GM19395 (cell line): ENCODE measurements at regions not wholly inside any gene's neighbourhood (a gene's known extent, or its start where the extent isn't known, plus 50 kb on each side); places are given as distances from the start of the nearest gene placed in this dataset.
A peak's percentile ranks its signal among the peaks of the same experiment; 100 is the strongest.
"Not testable (repeated sequence)": the region's sequence is repeated elsewhere in the genome, so short reads cannot be mapped to it uniquely, and the experiment has no call there.

ENCODE experiments used
- ATAC-seq: cut with Tn5 transposase; IDR thresholded peaks from one replicate; pipeline ENCODE4 v1.9.1; 2021; ENCODE audit warnings: mild to moderate bottlenecking, moderate library complexity; ENCODE audit not compliant: unreplicated experiment

GRCh38 chr4:177494791-177495190 is 52.6 kb upstream of the AGA start:
- ATAC-seq = no peak

DNA sequence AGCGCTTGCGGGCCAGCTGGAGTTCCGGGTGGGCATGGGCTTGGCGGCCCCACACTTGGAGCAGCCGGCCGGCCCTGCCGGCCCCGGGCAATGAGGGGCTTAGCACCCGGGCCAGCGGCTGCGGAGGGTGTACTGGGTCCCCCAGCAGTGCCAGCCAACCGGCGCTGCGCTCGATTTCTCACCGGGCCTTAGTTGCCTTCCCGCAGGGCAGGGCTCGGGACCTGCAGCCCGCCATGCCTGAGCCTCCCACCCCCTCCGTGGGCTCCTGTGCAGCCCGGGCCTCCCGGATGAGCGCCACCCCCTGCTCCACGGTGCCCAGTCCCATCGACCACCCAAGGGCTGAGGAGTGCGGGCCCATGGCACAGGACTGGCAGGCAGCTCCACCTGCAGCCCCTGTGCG is 53.4 kb upstream of the AGA start:
- not testable (repeated sequence) for ATAC-seq

DNA sequence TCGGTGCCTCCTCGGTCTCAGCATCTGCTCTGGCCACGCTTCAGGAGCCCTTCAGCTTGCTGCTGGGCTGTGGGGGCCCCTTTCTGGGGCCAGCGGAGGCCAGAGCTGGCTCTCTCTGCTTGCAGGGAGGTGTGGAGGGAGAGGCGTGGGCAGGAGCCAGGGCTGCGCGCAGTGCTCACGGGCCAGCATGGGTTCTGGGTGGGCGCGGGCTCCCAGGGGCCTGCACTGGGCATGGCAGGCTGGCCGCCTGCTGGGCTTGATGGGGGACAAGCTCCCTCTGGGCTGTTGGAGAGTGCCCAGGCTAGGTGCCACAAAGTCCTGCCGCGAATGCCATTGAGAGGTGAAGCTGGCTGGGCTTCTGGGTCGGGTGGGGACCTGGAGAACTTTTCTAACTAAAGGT is 57.3 kb upstream of the AGA start:
- no peak for ATAC-seq

DNA sequence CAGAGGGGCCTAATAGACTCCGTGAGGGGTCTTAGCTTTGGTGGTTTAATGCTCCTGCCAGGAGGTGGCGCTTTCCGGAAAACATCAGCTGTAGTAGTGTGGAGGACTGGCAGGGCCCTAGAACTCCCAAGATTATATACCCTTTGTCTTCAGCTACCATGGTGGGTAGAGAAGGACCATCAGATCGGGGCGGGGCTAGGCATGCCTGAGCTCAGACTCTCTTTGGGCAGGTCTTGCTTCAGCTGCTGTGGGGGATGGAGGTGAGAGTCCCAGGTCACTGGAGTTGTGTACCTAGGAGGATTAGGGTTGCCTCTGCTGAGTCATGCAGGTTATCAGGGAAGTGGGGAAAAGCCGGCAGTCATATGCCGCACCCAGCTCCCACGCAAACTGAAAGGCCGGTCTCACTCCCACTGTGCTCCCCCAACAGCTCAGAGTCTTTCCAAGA is 63.0 kb upstream of the AGA start:
- ATAC-seq = no peak

- no peak for ATAC-seq
Observed at GRCh38 chr4:177508662-177509061, 66.4 kb upstream of the AGA start.

DNA sequence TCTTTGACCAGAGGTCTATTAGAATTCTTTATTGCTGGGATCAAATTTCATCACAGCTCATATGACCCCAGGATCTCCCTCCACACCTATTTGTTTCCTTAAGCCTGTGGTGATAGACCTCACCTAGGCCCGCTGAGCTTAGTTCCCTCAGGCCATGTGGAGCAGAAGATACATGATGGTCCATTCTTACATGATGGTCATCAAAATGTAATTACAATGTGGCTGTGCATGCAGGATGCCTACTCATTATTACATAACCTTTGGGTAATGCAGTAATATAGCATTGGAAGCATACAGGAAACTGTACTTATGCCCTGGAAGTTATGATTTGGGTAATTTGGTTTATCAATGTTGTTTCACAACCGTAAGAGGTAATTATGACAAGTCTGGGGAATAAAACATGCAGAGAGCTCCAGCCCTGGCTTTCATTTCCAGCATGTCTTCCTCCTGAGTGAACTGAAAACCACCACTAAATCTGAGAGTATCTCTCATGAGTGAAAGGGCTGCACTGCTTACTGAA is 67.0 kb upstream of the AGA start:
- no peak for ATAC-seq

- no peak for ATAC-seq
Observed at GRCh38 chr4:177511611-177512010, 69.4 kb upstream of the AGA start.

GRCh38 chr4:177512646-177513045 is 70.4 kb upstream of the AGA start:
- ATAC-seq = no peak

GRCh38 chr4:177517862-177518261 is 75.6 kb upstream of the AGA start:
- no peak for ATAC-seq

GRCh38 chr4:177519481-177520260 is 77.4 kb upstream of the AGA start:
- no peak for ATAC-seq

DNA sequence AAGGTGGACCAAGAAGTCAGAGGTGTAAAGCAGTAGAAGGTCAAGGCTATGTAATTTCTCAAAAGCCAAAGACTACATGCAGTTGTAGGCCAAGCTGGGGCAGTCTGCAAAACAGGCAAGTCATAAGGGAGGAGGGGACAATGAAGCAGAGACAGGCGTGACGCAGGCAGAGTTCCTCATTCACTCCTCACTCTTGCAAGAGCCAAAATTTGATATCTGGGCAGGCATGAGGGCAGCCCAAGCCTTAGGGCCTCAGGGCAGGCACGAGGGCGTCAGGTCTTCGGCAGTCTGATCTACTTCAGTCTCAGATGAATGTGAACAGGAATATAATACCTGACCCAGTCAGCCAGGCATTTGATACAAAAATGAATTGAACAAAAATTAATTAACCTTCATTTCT is 86.4 kb upstream of the AGA start:
- ATAC-seq = no peak

GRCh38 chr4:177530561-177530960 is 88.3 kb upstream of the AGA start:
- no peak for ATAC-seq

DNA sequence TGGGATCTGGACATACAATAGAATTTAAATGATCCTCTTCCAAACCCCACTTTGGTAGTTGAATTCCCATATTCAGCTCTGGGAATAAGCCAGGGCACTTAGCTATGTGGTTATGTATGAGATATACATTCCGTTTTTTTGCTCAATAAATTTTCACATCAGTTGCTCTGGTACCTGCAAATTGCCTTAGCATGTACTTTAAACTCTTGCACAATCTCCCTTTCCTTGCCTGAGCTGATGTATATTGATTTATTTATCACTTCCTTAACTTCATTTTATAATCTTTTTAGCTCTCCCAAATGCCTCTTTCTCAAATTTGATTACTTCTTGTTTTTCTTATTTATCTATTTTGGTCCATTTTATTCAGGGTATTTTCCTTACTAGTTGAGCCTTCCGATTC is 90.1 kb upstream of the AGA start:
- ATAC-seq = no peak

DNA sequence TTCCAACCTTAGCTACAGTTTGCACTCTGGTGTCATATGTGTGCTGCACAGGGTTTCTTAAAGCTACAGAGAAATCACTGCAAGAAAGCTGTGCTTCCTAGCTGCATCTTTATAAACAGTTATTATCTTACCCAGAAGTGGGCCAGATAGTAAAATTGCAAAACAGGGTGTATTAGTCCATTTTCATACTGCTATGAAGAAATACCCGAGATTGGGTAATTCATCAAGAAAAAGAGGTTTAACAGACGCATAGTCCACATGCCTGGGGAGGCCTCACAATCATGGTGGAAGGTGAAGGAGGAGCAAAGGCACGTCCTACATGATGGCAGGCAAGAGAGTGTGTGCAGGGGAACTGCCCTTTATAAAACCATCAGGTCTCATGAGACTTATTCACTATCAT is 92.6 kb upstream of the AGA start:
- ATAC-seq = not testable (repeated sequence)

GRCh38 chr4:177546745-177547144 is 104.5 kb upstream of the AGA start:
- ATAC-seq = no peak

GRCh38 chr4:177547985-177548384 is 105.7 kb upstream of the AGA start:
- ATAC-seq = no peak

GRCh38 chr4:177555007-177555574 is 112.9 kb upstream of the AGA start:
- peak; percentile 56 for ATAC-seq

GRCh38 chr4:177557416-177557815 is 115.2 kb upstream of the AGA start:
- ATAC-seq = no peak

DNA sequence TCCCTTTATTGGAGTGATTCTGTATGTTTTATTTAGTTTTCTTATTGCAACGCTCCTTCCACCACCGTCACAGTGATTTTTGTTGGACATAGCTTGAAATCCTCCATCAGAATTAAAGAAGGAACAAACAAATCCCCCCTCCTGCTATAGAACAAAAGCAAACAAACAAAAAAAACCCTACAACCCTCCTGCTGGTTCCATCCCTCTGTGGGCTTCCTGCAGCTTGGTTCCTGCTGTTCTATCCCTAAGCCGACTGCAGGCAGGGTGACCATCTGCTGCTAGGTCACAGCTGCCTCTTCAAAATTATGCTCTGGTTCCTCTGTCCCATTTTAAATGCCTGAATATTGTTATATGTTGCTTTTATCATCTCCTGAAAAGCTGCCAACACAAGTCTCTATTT is 116.8 kb upstream of the AGA start:
- no peak for ATAC-seq

GRCh38 chr4:177562163-177562562 is 119.9 kb upstream of the AGA start:
- no peak for ATAC-seq

GRCh38 chr4:177562859-177563258 is 120.6 kb upstream of the AGA start:
- ATAC-seq = no peak

DNA sequence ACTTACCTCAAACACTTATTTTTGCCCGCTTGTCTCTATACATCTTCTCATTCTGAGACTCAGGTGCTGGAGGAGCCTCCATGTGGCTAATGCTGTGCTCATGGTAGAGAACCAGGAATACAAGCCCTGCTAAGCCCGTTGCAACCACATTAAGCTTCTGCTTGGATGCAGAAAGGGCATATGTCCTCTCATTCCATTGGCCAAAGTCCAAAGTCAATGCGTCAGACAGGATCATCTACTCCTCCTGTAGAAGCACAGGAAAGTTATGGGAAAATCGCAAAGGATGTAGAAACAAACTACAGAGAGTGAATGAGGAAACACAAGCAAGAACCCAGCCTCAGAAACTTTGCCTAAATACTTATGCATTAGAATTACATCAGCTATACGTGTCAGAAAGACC is 124.5 kb upstream of the AGA start:
- no peak for ATAC-seq

- no peak for ATAC-seq
Observed at GRCh38 chr4:177568931-177569330, 126.7 kb upstream of the AGA start.
